ENCODE measurements at regions not wholly inside any gene's neighbourhood (a gene's known extent, or its start where the extent isn't known, plus 50 kb on each side); places are given as distances from the start of the nearest gene placed in this dataset.
"Not testable (repeated sequence)": the region's sequence is repeated elsewhere in the genome, so short reads cannot be mapped to it uniquely, and the experiment has no call there.

DNA sequence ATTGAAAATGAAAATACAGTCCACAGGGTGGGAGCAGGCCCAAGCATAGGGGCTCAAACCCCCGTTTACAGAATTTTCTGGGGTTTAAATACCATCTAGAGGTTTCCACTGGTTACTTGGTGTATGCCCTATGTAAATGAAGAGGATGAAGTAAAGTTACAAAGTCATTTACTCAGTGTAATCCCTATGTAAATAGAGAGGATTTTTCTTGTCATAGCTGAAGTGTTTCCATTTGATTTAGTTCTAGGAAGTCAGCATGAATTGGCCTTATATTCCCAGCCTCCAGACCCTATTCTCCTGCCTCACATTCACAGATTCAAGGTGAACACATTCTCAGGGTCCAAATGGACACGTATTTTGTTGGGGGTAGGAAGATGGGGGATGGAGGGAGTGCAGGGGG is 141.7 kb upstream of the NFIA start:
- 39% methylated on average over 1 of the region's 2 CpGs for WGBS
- not testable (repeated sequence) for H2BK12ac ChIP-seq (ENCODE audit: low read length in 2 of 2); H3K18ac ChIP-seq (ENCODE audit: low read depth in 1 of 2, low read length in 2 of 2)

GRCh38 chr1:60937720-60938119 is 144.6 kb upstream of the NFIA start:
- 83% methylated on average over 4 of the region's 5 CpGs for WGBS
- Histone ChIP-seq H3K4me2 (ENCODE audit: low read length, poor library complexity, severe bottlenecking) (no peak overlapping the region), H3K27me3 (ENCODE audit: control insufficient read depth in 1 of 2, insufficient read depth in 1 of 2, low read length in 2 of 2) (peaks cover 0 to 4% of the 10 kb centered on the region in 2 experiments), H2BK15ac (ENCODE audit: low read depth, poor library complexity, severe bottlenecking) (no peak overlapping the region), H3K18ac (ENCODE audit: low read depth in 1 of 2, low read length in 2 of 2) (no peak overlapping the region), H2AK5ac (ENCODE audit: low read length, severe bottlenecking) (no peak overlapping the region), H4K91ac (ENCODE audit: low read length) (no peak overlapping the region), H3K4me1 (ENCODE audit: control insufficient read depth, insufficient read depth, low read depth, low read length) (no peaks in the 10 kb centered on the region), H4K8ac (ENCODE audit: low read length) (no peak overlapping the region), H3K36me3 (ENCODE audit: control insufficient read depth in 1 of 2, insufficient read depth in 2 of 2, low read depth in 1 of 2, low read length in 2 of 2) (no peaks in the 10 kb centered on the region), H3K9ac (ENCODE audit: low read length) (no peak overlapping the region), H3K23ac (ENCODE audit: low read length in 2 of 2) (no peak overlapping the region), H2BK5ac (ENCODE audit: low read depth, low read length, poor library complexity, severe bottlenecking) (no peak overlapping the region), H2BK120ac (ENCODE audit: low read depth, low read length) (no peak overlapping the region), H3K79me1 (replicated peaks; ENCODE audit: low read length, poor library complexity, severe bottlenecking) (no peaks in the 10 kb centered on the region), H3K14ac (ENCODE audit: low read length in 2 of 2) (no peak overlapping the region), H3K4ac (ENCODE audit: low read depth in 1 of 2, low read length in 2 of 2) (no peak overlapping the region), H3K9me3 (ENCODE audit: control insufficient read depth, low read length) (no peaks in the 10 kb centered on the region), H3K27ac (ENCODE audit: low read length, poor library complexity, severe bottlenecking) (no peak overlapping the region), H2AFZ (ENCODE audit: low read depth, low read length) (no peak overlapping the region), H2BK12ac (ENCODE audit: low read length in 2 of 2) (no peak overlapping the region), H3K4me3 (ENCODE audit: insufficient read depth in 1 of 2, low read depth in 1 of 2, low read length in 2 of 2) (no peak overlapping the region)
- no peak for DNase-seq

More for the DNA sequence above, 141.7 kb upstream of the NFIA start:
- H3K23ac ChIP-seq (ENCODE audit: low read length in 2 of 2); H2AFZ ChIP-seq (ENCODE audit: low read depth, low read length); H4K91ac ChIP-seq (ENCODE audit: low read length); H2AK5ac ChIP-seq (ENCODE audit: low read length, severe bottlenecking); H3K27me3 ChIP-seq (ENCODE audit: control insufficient read depth in 1 of 2, insufficient read depth in 1 of 2, low read length in 2 of 2); H2BK120ac ChIP-seq (ENCODE audit: low read depth, low read length); H3K27ac ChIP-seq (ENCODE audit: low read length, poor library complexity, severe bottlenecking); H3K9me3 ChIP-seq (ENCODE audit: control insufficient read depth, low read length); H3K4me1 ChIP-seq (ENCODE audit: control insufficient read depth, insufficient read depth, low read depth, low read length); H3K9ac ChIP-seq (ENCODE audit: low read length); H2BK15ac ChIP-seq (ENCODE audit: low read depth, poor library complexity, severe bottlenecking); H2BK5ac ChIP-seq (ENCODE audit: low read depth, low read length, poor library complexity, severe bottlenecking); H3K36me3 ChIP-seq (ENCODE audit: control insufficient read depth in 1 of 2, insufficient read depth in 2 of 2, low read depth in 1 of 2, low read length in 2 of 2); H3K79me1 ChIP-seq (replicated peaks; ENCODE audit: low read length, poor library complexity, severe bottlenecking); H3K4me3 ChIP-seq (ENCODE audit: insufficient read depth in 1 of 2, low read depth in 1 of 2, low read length in 2 of 2); H3K4me2 ChIP-seq (ENCODE audit: low read length, poor library complexity, severe bottlenecking); H4K8ac ChIP-seq (ENCODE audit: low read length); DNase-seq; H3K14ac ChIP-seq (ENCODE audit: low read length in 2 of 2); H3K4ac ChIP-seq (ENCODE audit: low read depth in 1 of 2, low read length in 2 of 2): not testable (repeated sequence)

GRCh38 chr1:60936591-60937342 is 145.6 kb upstream of the NFIA start:
- Histone ChIP-seq H3K9me3 (ENCODE audit: control insufficient read depth, low read length) (no peaks in the 10 kb centered on the region), H2AK5ac (ENCODE audit: low read length, severe bottlenecking) (no peak overlapping the region), H4K91ac (ENCODE audit: low read length) (no peak overlapping the region), H2BK120ac (ENCODE audit: low read depth, low read length) (no peak overlapping the region), H3K14ac (ENCODE audit: low read length in 2 of 2) (no peak overlapping the region), H2AFZ (ENCODE audit: low read depth, low read length) (no peak overlapping the region), H3K4me1 (ENCODE audit: control insufficient read depth, insufficient read depth, low read depth, low read length) (no peaks in the 10 kb centered on the region), H3K4ac (ENCODE audit: low read depth in 1 of 2, low read length in 2 of 2) (no peak overlapping the region), H3K18ac (ENCODE audit: low read depth in 1 of 2, low read length in 2 of 2) (no peak overlapping the region), H3K27ac (ENCODE audit: low read length, poor library complexity, severe bottlenecking) (no peak overlapping the region), H4K8ac (ENCODE audit: low read length) (no peak overlapping the region), H2BK5ac (ENCODE audit: low read depth, low read length, poor library complexity, severe bottlenecking) (no peak overlapping the region), H2BK12ac (ENCODE audit: low read length in 2 of 2) (no peak overlapping the region), H3K36me3 (ENCODE audit: control insufficient read depth in 1 of 2, insufficient read depth in 2 of 2, low read depth in 1 of 2, low read length in 2 of 2) (no peaks in the 10 kb centered on the region), H3K4me3 (ENCODE audit: insufficient read depth in 1 of 2, low read depth in 1 of 2, low read length in 2 of 2) (no peak overlapping the region), H3K23ac (ENCODE audit: low read length in 2 of 2) (no peak overlapping the region), H3K4me2 (ENCODE audit: low read length, poor library complexity, severe bottlenecking) (no peak overlapping the region), H2BK15ac (ENCODE audit: low read depth, poor library complexity, severe bottlenecking) (no peak overlapping the region), H3K27me3 (ENCODE audit: control insufficient read depth in 1 of 2, insufficient read depth in 1 of 2, low read length in 2 of 2) (peaks cover 0 to 4% of the 10 kb centered on the region in 2 experiments), H3K9ac (ENCODE audit: low read length) (no peak overlapping the region), H3K79me1 (replicated peaks; ENCODE audit: low read length, poor library complexity, severe bottlenecking) (no peaks in the 10 kb centered on the region)
- no peak for DNase-seq
- 75% methylated on average over 4 of the region's 4 CpGs for WGBS

- Histone ChIP-seq H3K9me3 (ENCODE audit: control insufficient read depth, low read length) (no peaks in the 10 kb centered on the region), H4K91ac (ENCODE audit: low read length) (no peak overlapping the region), H3K23ac (ENCODE audit: low read length in 2 of 2) (no peak overlapping the region), H3K4me2 (ENCODE audit: low read length, poor library complexity, severe bottlenecking) (no peak overlapping the region), H3K27me3 (ENCODE audit: control insufficient read depth in 1 of 2, insufficient read depth in 1 of 2, low read length in 2 of 2) (peaks cover 0 to 4% of the 10 kb centered on the region in 2 experiments), H3K4ac (ENCODE audit: low read depth in 1 of 2, low read length in 2 of 2) (no peak overlapping the region), H3K27ac (ENCODE audit: low read length, poor library complexity, severe bottlenecking) (no peak overlapping the region), H2AFZ (ENCODE audit: low read depth, low read length) (no peak overlapping the region), H2BK5ac (ENCODE audit: low read depth, low read length, poor library complexity, severe bottlenecking) (no peak overlapping the region), H2BK12ac (ENCODE audit: low read length in 2 of 2) (no peak overlapping the region), H3K14ac (ENCODE audit: low read length in 2 of 2) (no peak overlapping the region), H3K18ac (ENCODE audit: low read depth in 1 of 2, low read length in 2 of 2) (no peak overlapping the region), H2BK15ac (ENCODE audit: low read depth, poor library complexity, severe bottlenecking) (no peak overlapping the region), H3K4me3 (ENCODE audit: insufficient read depth in 1 of 2, low read depth in 1 of 2, low read length in 2 of 2) (no peak overlapping the region), H4K8ac (ENCODE audit: low read length) (no peak overlapping the region), H3K9ac (ENCODE audit: low read length) (no peak overlapping the region), H2AK5ac (ENCODE audit: low read length, severe bottlenecking) (no peak overlapping the region), H2BK120ac (ENCODE audit: low read depth, low read length) (no peak overlapping the region), H3K79me1 (replicated peaks; ENCODE audit: low read length, poor library complexity, severe bottlenecking) (no peaks in the 10 kb centered on the region), H3K36me3 (ENCODE audit: control insufficient read depth in 1 of 2, insufficient read depth in 2 of 2, low read depth in 1 of 2, low read length in 2 of 2) (no peaks in the 10 kb centered on the region), H3K4me1 (ENCODE audit: control insufficient read depth, insufficient read depth, low read depth, low read length) (no peaks in the 10 kb centered on the region)
- DNase-seq: no peak
- WGBS: 68% methylated on average over 3 of the region's 3 CpGs
These were observed 146.2 kb upstream of the NFIA start for GRCh38 chr1:60936163-60936562.
